Fibroblast of skin of back (primary cell): ENCODE measurements at regions not wholly inside any gene's neighbourhood (a gene's known extent, or its start where the extent isn't known, plus 50 kb on each side); places are given as distances from the start of the nearest gene placed in this dataset.

Experiments used
- DNase-seq: peaks from one replicate; pipeline ENCODE4 v3.0.0-alpha.2; 2013

- DNase-seq = no peak
Observed at GRCh38 chr18:78735131-78736014, 244.2 kb upstream of the SALL3 start.

GRCh38 chr18:78736015-78736690 is 243.5 kb upstream of the SALL3 start:
- DNase-seq = no peak

- no peak for DNase-seq
Observed at GRCh38 chr18:78737006-78737915, 242.4 kb upstream of the SALL3 start.

DNA sequence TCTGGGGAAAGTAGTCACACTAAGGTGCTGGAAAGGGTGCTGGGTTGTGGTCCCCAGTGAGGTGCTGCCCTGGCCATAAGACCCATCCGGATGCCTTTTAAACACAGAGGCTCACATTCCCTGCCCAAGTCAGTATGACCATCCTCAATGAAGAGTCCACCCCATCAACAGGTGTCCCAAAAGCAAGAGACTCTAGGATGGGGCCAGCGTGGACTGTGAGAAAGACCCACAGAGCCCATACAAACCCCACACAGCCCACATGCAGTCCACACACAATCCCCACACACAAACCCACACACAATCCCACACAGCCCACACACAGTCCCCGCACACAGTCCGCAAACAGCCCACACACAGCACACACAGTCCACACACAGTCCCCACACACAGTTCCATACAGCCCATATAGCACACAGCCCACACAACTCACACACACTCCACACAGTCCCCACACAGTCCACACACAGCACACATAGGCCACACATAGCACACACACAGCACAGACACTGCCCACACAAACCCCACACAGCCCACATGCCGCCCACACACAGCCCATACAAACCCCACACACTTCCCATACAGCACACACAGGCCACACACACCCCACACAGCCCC is 241.4 kb upstream of the SALL3 start:
- DNase-seq = no peak

- no peak for DNase-seq
Observed at GRCh38 chr18:78739115-78739514, 240.5 kb upstream of the SALL3 start.

DNA sequence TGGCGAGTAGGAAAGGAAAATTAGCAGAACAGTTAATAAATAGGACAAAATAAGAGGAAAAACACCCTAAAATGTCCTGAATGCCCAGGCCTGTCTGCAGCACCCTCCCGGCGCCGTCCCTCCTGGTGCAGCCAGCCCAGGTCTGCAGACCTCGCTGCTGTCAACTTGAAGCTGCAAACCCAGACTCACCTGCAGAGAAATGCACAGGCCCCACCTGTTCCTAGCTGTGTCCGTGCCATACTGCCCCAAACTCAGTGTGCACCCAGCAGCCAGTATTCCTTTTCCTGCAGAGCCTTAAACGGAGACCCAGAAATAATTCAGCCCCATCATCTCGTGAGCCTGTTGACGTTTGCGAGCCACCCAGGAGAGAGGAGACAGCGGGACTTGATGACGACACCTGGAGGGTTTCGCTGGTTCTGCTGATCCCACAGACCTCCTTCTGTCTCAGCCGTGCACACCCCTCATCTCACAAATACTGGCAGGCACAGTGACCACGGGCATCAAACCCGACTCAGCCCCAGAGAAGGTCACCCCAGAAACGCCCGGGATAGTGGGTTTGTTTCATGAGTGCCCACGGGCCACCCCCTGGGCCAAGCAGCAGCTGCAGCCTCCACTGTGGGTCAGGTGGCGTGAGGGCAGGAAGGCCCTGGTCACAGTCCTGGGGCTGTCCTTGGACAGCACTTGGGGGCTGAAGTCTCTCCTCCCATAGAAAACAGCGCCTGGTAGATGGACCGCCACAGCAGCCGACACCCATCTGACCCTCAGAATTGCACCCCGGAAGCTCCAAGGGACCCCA is 239.5 kb upstream of the SALL3 start:
- DNase-seq = no peak

- DNase-seq = no peak
Observed at GRCh38 chr18:78740876-78741275, 238.7 kb upstream of the SALL3 start.

GRCh38 chr18:78741381-78742217 is 238.0 kb upstream of the SALL3 start:
- DNase-seq = no peak

GRCh38 chr18:78742218-78742745 is 237.3 kb upstream of the SALL3 start:
- DNase-seq = no peak

DNA sequence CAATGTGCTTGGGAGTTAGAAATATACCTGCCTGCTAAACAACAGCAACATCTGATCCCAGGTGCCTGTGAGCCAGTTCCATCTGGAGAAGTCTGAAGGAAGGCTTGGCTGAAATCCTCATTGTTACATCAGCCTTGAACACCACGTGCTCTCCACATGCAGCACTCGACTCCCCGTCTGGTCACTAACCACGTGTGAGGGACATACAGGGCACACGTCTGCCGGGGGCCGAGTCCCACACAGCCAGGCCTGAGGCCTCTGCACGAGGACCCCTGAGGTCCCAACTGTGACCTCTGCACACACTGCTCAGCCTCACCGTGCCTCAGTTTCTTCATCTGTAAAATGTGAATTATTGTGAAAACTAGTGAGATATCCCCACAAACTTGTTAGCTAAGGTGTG is 236.5 kb upstream of the SALL3 start:
- DNase-seq = no peak

- DNase-seq = no peak
Observed at GRCh38 chr18:78751664-78752063, 228.0 kb upstream of the SALL3 start.

DNA sequence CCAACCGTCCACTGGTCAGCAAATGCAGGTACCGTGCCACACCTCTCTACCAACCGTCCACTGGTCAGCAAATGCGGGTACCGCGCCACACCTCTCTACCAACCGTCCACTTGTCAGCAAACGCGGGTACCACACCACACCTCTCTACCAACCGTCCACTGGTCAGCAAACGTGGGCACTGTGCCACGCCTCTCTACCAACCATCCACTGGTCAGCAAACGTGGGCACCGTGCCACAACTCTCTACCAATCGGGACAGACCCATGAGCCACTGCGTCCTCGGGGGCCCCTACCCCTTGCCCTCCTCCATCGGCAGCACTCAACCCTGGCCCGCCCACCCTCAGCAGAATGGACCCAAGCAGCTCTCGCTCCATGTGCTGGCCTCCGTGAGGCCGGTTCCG is 226.4 kb upstream of the SALL3 start:
- no peak for DNase-seq

GRCh38 chr18:78754311-78755043 is 225.1 kb upstream of the SALL3 start:
- no peak for DNase-seq

DNA sequence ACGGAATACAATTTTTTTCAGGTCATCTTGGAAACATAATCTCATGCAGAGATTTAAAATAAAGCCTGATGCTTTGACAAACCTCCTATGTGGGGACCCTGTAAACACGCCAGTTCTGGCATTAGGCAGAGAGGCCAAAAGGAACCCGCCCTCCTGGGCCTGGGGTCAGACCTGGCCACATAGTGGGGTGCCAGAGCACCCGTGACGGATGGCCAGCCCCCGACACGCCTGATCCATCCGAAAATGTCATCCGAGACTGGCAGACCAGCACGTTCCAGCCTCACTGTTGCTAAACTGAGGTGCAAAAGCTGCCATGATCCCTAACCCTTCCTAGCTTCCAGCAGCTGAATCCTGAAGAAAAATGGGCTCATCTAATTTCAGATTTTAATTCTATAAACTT is 222.6 kb upstream of the SALL3 start:
- no peak for DNase-seq

DNA sequence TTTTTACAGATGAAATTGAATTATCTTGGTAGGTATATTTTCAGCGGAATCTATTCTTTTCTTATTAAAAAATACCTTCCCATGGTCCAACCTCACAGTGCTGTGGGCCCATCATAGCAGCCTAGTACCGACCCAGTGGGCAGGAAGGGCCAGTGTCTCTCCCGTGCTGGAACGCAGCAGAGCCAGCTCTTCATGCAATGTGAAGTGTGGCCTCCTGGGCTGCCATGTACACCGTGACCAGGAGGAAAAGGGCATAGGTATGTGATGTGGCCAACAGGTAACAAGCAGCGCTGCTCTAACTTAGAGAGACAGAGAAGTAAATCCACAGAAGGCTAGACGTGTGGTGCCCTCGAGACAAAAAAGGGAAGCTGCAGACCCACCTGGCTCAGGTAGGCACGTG is 221.1 kb upstream of the SALL3 start:
- DNase-seq = no peak

DNA sequence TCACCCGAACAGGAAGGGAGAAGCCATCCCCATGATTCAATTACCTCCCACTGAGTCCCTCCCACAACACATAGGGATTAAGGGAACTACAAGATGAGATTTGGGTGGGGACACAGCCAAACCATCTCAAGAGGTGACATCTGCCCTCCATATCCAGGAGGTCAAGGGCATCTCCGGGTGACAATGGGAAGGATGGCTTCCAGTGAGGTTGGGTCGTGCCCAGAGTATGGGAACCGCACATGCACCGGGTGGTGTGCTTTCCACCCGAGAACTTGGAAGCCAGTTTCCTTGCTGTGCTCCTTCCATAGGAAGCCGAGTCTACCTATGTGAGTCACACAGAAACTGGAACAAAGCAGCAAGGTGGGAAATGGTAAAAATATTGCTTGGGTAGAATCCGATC is 216.9 kb upstream of the SALL3 start:
- DNase-seq = no peak

DNA sequence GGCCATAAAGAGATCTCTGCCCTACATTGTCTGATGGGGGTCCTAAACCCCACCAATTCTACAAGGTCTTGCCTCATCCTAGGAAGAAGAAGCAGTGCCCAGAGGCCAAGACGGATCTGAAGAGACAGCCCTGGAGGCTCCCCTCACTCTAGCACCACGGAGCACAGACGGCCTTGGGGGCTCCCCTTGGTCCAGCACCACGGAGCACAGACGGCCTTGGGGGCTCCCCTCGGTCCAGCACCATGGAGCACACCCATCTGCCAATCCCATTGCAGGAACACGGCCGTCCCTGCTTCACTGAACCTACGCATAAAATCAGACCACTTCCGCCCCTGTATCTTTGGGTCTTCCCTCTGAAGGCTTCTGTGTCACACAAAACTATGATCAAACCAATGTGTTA is 215.1 kb upstream of the SALL3 start:
- no peak for DNase-seq

DNA sequence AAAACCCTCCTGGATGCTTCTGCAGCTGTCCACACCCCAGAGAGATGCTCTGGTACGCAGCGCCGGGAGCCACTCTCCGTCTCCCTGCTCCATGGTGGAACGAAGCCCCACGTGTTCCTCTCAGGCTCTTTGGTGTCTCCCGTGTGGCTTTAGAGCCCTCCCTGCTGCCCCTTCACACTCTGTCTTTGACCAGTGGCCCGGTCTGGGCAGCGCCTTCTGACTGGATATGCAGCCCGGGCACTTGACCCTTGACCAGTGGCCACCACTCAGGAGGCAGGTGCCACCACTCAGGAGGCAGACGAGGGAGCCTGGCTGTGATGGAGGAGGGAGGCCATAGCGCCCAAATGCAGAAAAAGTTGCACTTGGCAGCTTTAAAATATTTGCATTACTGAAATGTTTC is 214.5 kb upstream of the SALL3 start:
- no peak for DNase-seq

- DNase-seq = no peak
Observed at GRCh38 chr18:78765637-78766281, 213.9 kb upstream of the SALL3 start.
